HG03354 (cell line): ENCODE measurements at regions not wholly inside any gene's neighbourhood (a gene's known extent, or its start where the extent isn't known, plus 50 kb on each side); places are given as distances from the start of the nearest gene placed in this dataset.
"Not testable (repeated sequence)": the region's sequence is repeated elsewhere in the genome, so short reads cannot be mapped to it uniquely, and the experiment has no call there.

Experiments used
- ATAC-seq: cut with Tn5 transposase; IDR thresholded peaks from one replicate; pipeline ENCODE4 v1.9.1; 2021; ENCODE audit warnings: mild to moderate bottlenecking; ENCODE audit not compliant: unreplicated experiment, poor library complexity, severe bottlenecking

DNA sequence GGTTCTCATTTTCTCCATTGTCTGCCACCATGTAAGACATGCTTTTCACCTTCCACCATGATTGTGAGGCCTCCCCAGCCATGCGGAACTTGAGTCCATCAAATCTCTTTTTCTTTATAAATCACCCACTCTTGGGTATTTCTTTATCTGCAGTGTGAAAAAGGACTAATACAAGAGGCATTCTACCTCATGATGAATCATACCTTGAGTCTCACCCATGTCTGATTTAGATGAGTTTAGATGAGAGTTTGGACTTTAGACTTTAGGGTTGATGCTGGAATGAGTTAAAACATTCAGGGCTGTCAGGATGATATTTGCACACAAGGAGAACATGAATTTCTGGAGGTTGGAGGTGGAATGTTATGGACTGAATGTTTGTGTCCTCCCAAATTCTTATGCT is 545.6 kb downstream of the C6orf118 start:
- ATAC-seq: no peak

DNA sequence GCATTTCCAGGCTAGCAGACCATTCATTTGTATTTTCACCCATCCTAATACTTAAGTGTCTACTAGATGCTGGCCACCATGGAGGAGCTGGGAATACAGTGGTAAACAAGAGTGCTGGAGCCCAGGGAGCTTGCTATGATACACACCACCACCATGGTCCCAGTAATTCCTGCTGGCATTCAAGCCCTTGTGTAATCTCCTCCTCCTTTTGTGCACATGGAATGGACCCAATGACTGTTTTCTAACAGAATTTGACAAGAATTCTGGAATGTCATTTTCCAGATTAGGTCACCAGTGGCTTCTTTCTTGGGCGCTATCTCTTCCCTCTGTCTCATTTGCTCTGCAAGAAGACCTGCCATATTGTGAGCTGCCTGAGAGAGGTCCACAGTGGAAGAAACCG is 552.0 kb downstream of the C6orf118 start:
- no peak for ATAC-seq

DNA sequence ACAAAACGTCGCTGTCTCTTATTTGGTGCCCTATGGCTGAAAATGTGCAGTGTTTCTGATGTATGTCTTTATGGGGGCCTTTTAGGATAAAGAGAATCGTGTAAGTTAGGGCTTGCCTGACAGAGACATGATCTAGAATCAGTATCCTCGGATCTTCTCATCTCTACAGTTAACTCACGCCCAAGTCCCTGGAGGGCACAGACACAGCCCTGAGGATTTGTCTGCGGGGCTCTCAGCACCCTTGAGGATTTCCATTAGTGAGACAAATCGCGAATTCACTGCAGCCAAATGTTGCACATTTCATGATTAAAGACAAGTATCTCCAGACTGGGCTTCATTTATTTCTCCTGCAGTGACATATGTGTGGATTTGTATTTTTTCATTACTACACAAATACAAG is 552.7 kb downstream of the C6orf118 start:
- no peak for ATAC-seq

DNA sequence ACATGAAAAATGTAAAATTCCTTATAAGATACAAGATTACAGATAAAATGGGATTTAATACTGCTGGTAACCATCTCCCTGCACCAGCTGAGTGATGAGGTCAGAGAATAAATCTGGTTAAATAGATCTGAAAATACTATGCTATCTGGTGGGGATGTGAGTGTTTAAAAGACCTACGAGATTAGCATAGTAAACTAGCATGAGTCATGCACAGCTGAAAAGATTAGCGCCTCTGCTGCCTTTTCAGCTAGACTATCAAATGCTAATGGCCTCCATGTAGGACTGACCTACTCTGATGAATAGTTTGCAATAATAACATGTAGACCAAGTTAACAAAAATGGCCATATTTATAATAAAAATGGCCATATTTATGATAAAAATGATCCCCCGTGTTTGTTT is 553.3 kb downstream of the C6orf118 start:
- ATAC-seq: no peak

DNA sequence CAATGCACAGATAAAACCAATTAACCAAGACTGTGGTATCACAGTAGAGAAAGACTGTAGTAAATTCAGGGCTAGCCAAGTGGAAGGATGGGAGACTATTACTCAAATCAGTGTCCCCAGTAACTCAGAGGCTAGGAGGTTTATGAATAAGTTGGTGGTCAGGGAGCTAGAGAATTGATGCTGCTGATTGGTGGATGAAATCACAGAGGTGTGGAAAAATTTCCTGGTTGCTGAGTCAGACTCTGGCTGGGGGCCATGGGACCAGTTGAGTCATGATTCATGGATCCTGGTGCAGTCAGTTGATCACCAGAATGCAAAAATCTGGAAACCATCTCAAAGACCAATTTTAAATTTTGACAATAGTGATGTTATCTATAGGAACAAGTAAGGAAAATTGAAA is 555.9 kb downstream of the C6orf118 start:
- ATAC-seq: no peak

DNA sequence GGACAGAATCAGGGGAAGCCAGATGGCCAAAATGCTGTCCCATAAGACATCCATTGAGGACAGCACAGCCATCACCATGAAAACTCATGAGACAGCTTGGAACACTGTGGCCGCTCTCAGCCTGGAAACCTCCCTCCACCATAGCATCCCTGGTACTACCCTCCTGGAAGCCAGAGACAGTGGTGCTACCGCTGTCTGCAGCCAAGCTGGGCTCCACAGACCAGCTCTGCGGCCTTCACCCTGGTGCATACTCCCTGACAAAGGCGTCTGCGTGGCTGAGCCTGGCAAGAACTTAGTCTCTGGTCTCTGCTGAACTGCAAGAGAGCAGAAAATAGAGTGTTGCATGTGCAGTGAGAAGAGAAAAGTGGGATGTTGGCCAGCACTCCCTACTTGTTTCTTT is 558.0 kb downstream of the C6orf118 start:
- no peak for ATAC-seq

DNA sequence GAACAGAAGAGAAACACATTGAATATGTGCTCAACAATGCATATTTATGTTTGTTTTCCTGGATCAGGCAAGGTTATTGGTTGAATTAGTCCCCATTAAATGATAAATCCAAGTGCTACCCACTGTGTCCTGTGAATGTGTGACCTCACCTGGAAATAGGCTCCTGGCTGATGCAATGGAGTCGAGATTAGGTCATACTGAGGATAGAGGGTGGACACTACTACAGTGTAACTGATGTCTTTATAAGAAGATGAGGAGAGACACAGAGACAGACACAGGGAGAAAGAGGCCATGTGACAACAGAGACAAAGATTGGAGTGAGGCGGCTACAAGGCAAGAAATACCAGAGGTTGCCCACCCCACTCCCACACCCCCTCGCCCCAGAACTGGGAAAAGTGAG is 559.3 kb downstream of the C6orf118 start:
- ATAC-seq: no peak

DNA sequence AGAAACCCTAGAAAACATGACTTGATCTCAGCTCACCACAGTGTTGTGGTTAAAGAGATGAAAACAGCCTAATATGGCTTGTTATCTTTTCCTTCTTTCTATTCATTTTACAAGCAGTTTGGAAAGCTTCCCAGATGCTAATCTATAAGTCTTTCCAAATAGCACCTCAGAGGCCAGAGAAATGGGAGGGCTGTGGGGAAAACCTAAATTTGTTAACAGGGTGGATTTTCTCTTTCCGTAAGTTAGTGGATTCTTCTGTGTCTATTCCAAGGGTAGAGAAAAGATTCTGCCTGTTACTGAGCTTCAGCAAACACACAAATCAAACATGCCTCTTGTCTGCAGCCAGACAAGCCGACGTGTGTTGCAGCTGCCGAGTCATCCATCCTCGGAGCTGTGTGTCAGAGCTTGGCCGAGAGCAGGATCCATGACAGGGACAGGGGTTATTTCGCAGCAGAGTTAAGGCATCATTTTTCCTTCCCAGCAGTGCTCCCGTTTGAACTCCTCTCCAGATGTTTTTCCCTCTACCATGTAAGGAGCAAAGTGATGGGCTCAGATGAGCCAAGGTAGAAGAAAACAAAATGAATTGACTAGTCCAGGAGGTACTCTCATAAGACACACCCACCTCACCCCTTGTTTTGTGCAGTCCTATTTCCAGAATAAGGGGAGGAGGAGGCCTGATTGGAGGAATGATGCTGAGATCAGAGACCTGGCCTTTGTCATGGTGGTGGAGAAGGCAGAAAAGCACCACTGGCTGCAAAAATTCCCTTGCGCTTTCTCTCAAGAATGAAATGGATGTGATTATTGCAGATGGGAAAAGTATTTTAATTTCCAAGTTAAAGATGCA is 560.0 kb downstream of the C6orf118 start:
- ATAC-seq: no peak

DNA sequence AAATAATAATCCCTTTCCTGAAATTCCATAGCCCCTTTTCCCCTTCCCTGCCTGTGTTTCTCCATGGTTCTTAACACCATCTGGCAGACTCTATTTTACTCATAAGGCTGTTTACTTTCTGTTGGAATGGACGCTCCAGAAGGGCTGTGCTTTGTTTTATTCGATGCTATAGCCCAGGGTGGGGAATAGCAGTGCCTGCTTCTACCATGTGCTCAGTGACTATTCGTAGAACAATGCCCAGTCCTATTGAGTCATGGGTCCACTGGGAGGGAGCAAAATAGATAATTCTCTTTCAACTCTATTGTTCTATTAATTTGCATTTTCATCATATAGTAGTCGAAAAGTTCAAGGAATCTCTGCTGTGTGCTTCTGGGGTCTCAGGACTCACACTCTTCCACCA is 565.1 kb downstream of the C6orf118 start:
- ATAC-seq: no peak

DNA sequence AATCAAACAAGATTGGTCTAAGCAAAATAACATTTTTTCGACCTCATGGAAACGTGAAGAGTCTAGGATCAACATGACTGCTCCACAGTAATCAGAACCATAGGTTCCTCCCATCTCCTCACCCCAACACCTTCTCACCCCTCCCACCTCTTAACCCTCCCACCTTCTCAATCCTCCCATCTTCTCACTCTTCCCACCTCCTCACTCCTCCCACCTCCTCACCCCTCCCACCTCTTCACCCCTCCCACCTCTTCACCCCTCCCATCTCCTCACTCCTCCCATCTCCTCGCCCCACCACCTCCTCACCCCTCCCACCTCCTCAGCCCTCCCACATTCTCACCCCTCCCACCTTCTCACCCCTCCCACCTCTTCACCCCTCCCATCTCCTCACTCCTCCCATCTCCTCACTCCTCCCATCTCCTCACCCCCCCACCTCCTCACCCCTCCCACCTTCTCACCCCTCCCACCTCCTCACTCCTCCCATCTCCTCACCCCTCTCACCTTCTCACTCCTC is 567.4 kb downstream of the C6orf118 start:
- no peak for ATAC-seq

DNA sequence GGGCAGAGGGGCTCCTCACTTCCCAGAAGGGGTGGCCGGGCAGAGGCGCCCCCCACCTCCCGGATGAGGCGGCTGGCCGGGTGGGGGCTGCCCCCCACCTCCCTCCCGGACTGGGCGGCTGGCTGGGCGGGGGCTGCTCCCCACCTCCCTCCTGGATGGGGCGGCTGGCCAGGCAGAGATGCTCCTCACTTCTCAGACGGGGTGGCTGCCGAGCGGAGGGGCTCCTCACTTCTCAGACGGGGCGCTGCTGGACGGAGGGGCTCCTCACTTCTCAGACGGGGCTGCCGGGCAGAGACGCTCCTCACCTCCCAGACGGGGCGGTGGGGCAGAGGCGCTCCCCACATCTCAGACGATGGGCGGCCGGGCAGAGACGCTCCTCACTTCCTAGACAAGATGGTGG is 573.3 kb downstream of the C6orf118 start:
- ATAC-seq: not testable (repeated sequence)

DNA sequence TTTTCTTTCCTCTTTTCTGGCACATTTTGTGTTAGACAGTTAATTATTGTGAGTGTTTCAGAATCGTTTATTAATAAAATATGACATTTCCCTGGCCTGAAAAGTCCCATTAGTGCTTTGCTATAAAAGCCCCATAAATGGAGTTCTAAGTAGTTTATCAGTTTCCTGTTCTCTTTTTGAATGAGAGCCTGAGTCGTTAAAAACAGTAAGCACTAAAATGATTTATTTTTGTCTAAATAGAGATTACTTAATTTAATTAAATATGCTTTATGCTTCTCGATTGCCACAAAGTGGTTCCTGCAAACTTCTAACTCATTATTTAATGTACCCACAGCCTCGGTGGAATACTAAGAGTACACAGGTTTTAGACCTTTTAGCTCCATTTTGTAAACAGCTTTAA is 577.9 kb downstream of the C6orf118 start:
- no peak for ATAC-seq

DNA sequence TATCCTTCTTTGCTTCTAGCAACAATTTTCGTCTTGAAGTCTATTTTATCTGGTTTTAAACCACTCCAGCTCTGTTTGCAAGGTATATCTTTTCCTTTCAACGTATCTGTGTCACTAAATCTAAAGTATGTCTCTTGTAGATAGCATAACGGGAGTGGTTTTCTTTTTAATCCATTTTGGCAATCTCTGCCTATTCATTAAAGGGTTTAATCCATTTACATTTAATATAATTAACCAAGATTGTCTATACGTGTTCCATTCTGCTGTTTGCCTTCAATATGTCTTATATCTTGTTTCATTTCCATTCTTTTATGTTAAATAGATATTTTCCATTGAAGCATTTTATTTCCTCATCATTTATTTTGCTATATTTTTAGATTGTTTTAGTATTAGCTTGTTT is 587.9 kb downstream of the C6orf118 start:
- no peak for ATAC-seq

DNA sequence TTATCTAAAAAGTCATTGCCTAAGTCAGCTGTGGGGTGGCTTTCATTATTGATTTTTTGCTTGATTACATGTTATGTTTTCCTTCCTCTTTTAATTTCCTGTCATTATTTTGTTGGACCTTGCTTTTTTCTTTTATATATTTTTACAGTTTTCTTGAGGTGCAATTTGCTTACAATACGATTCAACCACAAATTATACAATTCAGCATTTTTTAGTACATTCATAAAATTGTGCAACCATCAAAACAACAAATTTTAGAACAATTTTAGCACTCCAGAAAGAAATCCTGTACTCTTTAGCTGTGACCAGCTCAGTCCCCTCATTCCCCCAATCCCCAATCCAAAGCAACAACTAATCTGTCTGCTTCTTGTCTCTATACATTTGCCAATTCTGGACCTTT is 608.9 kb downstream of the C6orf118 start:
- no peak for ATAC-seq

DNA sequence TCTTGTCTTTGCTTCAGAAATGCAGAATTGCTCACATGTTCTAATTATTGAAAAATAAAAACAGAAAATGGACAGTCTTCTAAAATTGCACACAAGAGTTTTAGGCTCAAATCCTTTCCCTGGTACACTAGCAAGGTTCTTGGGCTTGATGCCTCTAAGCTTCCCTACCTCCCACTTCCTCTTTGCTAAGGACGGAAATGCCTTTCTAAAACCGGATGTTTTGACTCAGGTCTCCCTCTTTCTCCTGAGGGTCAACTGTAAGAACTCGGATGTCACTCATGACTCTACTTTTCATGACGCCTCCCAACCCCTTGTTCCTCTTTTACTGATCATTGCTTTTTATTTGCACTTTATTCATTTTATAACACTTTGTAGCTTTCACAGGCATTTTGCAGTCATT is 613.5 kb downstream of the C6orf118 start:
- no peak for ATAC-seq

DNA sequence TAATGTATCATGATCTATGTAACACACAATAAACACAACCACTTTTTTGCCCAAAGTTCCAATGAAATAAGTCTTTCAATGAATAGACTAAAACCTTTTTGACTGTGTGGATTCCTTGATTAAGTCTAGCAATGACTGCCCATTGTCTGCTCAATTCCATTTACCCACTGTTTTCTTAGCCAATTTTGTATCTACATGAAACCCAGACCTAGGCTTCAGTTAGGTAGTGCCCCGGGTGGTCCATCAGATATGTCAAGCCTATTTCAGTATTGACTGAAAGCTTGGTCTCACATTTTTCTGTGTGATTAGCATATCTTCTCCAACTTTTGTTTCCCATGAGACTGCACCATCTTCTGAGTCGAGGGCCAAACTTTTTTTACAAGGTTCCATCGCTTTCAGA is 615.0 kb downstream of the C6orf118 start:
- no peak for ATAC-seq

DNA sequence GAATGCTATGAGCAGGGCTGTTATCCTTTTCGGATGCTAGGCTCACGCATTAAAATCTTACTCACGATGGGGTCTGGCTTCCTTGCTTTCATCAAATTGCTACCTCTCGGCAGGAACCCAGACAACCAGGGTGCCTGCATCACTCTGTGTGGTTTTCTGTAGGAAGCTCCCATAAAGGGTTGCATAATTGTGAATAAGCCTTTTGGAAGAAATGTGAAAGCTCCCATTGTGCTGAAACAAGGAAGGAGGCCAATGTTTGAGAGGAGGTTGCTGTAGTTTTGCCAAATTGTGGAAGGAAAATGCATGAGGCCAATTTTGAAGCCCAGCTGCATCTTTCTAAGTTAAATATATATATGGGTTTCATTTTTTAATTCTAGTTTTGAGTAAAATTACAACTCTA is 615.5 kb downstream of the C6orf118 start:
- ATAC-seq: no peak

DNA sequence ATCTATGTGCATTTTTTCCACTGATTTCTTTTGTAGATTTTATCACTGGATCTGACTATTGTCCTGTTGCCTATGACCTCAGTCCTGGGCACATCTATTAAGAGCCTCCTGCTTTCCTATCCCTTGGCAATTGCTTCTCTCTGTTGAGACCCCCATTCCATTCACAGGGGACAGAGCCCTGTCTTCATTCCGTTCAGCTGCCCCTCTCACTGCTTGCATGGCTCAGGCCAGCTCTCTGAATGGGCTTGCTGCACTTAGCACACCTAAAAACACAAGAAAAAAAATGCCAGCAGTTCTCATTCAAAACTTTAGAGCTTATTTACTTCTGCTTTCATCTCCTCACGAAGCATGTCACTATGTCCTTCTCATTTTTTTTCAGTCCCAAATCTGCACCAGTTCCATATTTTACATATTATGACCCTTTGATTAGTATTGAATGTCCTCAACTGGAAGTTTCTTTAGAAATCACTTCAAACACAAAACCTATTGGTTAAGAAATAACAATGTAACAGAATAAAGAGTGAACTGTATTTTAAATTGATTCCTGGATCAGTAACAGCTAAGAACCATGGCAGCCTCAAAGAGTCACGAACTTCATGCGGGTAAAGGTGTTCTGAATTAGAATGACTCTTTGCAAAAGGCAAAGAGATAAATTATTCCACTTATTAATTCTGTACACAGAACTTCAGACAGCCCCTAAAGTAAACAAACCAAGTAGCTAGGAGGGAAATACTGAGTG is 616.5 kb downstream of the C6orf118 start:
- ATAC-seq: no peak

DNA sequence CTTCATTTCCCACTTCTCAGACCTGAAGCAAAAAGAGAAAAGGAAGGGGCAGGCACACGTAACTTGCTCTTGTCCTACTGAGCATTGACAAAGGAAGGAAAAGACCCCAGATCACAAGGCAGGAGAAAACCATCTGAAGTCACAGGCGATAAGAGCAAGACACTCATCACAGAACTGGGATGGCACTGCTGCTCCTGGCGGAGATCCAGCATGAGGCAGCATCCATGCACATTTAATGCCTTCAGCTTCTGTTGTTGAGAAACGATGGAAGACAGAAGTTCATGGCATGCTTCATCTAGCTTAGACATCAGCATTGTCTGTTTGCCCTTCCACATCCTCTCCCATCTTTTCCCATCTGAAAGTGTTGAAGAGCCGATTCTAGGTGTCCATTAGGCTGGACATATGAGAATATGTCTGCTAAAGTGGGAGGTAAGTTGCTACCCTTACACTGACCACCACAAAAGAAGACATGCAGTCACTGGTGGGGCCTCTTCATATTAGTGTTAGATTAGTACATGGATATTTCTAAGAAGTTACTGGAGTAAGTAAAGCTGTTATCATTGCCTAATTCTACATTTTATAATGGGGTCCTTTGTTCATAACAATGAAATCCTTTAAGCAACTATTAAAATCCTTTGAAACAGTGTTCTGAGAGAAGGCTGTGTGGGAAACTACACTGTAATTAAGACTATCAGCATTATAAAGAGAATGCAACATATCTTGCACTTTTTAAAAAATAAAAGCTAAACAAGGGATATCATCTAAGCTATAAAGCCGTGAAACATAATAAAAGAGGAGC is 618.5 kb downstream of the C6orf118 start:
- no peak for ATAC-seq

DNA sequence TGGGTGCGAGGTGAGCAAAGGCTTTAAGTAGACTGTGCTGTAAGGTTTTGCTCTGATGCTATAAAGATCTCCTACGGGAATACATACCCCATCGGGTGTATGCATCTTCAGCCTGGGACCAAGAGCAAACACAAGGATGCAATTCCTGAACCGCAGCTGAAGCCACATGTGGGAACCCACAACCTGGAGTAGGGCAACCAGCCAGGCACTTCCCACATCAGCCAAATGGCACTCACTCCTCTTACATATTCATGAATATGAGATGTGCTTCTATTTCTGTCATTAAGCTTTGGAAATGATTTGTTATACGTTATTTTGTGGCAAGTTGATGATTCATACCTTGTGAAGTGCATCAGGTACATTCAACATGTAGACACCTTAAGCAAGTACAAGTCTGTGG is 619.2 kb downstream of the C6orf118 start:
- ATAC-seq: no peak
